Lower leg skin (tissue), 3 donors: ENCODE measurements at regions not wholly inside any gene's neighbourhood (a gene's known extent, or its start where the extent isn't known, plus 50 kb on each side); places are given as distances from the start of the nearest gene placed in this dataset.

Experiments used
- CTCF ChIP-seq, 3 donors: fragments of 450-650 bp; IDR thresholded peaks; one replicate each; pipeline ENCODE4 v1.5.1; 2016; ENCODE audit warnings: antibody characterized with exemption in 3 of 3, mild to moderate bottlenecking in 3 of 3, moderate library complexity in 2 of 3
- POLR2A ChIP-seq, 2 donors: fragments of 450-650 bp; IDR thresholded peaks; one replicate each; pipeline ENCODE4 v1.6.1; 2016 to 2017; ENCODE audit warnings: antibody characterized with exemption in 2 of 2, mild to moderate bottlenecking in 1 of 2, moderate library complexity in 1 of 2

- TF ChIP-seq CTCF (IDR thresholded peaks at IDR 0.05) (no peak), POLR2A (IDR thresholded peaks at IDR 0.05) (no peak)
Measured at GRCh38 chr7:116443101-116443523, 56.4 kb upstream of the CAV2 start.
